ENCODE measurements at regions not wholly inside any gene's neighbourhood (a gene's known extent, or its start where the extent isn't known, plus 50 kb on each side); places are given as distances from the start of the nearest gene placed in this dataset.

DNA sequence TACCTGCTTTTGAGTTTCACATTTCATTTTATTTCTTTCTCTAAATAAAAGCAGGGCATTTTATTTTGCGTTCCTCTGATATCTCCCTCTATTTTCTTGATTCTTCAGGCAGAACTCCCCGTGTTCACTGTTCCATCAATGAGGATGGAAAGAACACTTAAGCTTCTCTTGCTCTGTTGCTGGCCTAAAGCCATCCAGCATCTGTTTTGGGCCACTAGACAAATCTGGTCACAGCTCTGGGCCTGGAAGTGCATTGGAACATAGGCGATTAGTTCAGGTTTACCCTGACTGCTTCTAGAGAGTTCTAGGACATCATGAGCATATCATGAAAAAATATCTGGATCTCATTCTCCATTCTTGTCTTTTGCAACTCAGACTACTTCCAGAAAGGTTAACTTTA is 611.2 kb downstream of the UTRN start:
- intact Hi-C loops (cut with DNase I), result no loop called here
- H3K4me1 ChIP-seq, result no peaks in the 10 kb centered on the region
- no peak for DNase-seq (ENCODE audit: extremely low spot score in 2 of 2)
- H3K4me3 ChIP-seq, result no peak overlapping the region
- H3K27ac ChIP-seq, result no peak overlapping the region
- H3K27me3 ChIP-seq, result no peaks in the 10 kb centered on the region
- no peaks in the 10 kb centered on the region for H3K9me3 ChIP-seq
- no peaks in the 10 kb centered on the region for H3K36me3 ChIP-seq
- TF ChIP-seq, protein P1, sequence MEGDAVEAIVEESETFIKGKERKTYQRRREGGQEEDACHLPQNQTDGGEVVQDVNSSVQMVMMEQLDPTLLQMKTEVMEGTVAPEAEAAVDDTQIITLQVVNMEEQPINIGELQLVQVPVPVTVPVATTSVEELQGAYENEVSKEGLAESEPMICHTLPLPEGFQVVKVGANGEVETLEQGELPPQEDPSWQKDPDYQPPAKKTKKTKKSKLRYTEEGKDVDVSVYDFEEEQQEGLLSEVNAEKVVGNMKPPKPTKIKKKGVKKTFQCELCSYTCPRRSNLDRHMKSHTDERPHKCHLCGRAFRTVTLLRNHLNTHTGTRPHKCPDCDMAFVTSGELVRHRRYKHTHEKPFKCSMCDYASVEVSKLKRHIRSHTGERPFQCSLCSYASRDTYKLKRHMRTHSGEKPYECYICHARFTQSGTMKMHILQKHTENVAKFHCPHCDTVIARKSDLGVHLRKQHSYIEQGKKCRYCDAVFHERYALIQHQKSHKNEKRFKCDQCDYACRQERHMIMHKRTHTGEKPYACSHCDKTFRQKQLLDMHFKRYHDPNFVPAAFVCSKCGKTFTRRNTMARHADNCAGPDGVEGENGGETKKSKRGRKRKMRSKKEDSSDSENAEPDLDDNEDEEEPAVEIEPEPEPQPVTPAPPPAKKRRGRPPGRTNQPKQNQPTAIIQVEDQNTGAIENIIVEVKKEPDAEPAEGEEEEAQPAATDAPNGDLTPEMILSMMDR (IDR thresholded peaks at IDR 0.05), result no peak
- TF ChIP-seq POLR2AphosphoS5 (IDR thresholded peaks at IDR 0.05; ENCODE audit: insufficient read depth in 1 of 2, low read depth in 1 of 2) (no peak), POLR2A (IDR thresholded peaks at IDR 0.05) (no peak)

DNA sequence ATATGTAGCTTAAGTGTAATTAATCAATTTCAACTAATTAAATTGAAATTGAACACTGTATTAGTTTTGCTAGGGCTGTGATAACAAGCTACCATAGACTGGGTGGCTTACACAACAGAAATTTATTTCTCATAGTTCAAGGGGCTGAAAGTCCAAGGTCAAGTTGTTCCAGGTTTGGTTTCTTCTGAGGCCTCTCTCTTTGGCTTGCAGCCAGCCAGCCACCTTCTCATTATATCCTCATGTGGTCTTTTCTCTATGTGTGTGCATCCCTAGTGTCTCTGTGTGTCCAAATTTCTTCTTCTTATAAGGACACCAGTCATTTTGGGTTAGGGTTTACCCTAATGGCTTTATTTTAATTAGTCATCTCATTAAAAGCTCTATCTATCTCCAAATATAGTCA is 611.7 kb downstream of the UTRN start:
- intact Hi-C loops (cut with DNase I), result no loop called here
- no peak for DNase-seq (ENCODE audit: extremely low spot score in 2 of 2)
- TF ChIP-seq, protein P1 (IDR thresholded peaks at IDR 0.05), result no peak
- TF ChIP-seq POLR2A (IDR thresholded peaks at IDR 0.05) (no peak), POLR2AphosphoS5 (IDR thresholded peaks at IDR 0.05; ENCODE audit: insufficient read depth in 1 of 2, low read depth in 1 of 2) (no peak)
- Histone ChIP-seq H3K27ac (no peak overlapping the region), H3K4me3 (no peak overlapping the region), H3K9me3 (no peaks in the 10 kb centered on the region), H3K36me3 (no peaks in the 10 kb centered on the region), H3K4me1 (no peaks in the 10 kb centered on the region), H3K27me3 (no peaks in the 10 kb centered on the region)

DNA sequence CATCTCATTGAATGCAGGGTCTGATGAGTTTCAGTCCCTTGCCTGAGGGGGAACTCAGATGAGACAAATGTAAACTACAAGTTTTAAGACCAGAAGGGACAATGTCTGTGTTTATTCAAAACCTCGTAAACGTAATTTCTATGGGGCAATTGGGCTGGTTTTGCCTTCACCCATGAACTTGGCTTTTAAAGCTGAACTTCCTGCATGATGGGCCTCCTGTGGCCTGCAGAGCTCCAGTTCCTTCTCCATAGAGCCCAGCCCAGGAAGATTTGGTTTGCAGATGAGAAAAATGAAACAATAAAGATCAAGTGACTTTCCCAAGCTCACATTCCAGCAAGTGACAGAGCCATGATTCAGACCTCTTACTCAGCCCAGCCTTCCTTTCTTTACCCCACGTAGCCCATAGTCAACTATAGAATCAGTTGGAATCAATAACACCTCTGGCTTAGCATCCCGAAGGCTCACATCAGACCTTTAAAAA is 612.3 kb downstream of the UTRN start:
- no peak for TF ChIP-seq POLR2A (IDR thresholded peaks at IDR 0.05)
- TF ChIP-seq, protein P1 (IDR thresholded peaks at IDR 0.05), result no peak
- no peak for TF ChIP-seq POLR2AphosphoS5 (IDR thresholded peaks at IDR 0.05; ENCODE audit: insufficient read depth in 1 of 2, low read depth in 1 of 2)
- Histone ChIP-seq H3K4me3 (no peak overlapping the region), H3K36me3 (no peaks in the 10 kb centered on the region), H3K27me3 (no peaks in the 10 kb centered on the region), H3K27ac (no peak overlapping the region), H3K4me1 (no peaks in the 10 kb centered on the region), H3K9me3 (no peaks in the 10 kb centered on the region)
- intact Hi-C loops (cut with DNase I), result no loop called here
- no peak for DNase-seq (ENCODE audit: extremely low spot score in 2 of 2)

DNA sequence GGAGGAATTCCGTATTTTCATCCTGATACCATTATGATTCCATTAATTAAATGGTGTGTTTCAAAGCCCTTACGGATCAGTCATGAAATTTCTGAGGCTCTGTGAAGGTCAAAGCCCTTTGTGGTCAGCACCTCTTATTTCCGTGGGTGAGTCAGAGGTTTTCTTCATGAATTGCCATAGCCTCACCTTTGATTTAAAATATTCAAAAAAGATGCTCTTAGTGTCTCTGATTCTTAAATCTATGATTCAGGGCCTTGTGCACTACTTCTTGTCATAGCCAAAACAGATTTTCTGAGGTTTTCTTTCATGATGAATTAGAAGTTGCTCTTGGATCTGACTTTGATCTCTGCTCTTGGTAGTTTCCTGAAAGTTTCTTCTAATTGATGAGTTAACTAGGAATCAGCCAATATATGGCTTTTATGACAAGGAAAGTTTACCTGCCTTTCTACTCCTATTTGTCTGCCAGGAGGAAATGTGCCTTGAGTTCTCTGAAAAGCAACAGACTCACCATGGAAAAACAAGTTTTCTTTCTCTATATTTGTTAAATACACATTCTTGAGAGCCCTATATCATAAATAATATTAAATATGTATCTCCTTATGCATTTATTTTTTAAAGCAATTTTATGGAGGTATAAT is 613.0 kb downstream of the UTRN start:
- no peaks in the 10 kb centered on the region for H3K27me3 ChIP-seq
- H3K27ac ChIP-seq, result no peak overlapping the region
- H3K9me3 ChIP-seq, result no peaks in the 10 kb centered on the region
- no peaks in the 10 kb centered on the region for H3K36me3 ChIP-seq
- TF ChIP-seq POLR2A (IDR thresholded peaks at IDR 0.05) (no peak), POLR2AphosphoS5 (IDR thresholded peaks at IDR 0.05; ENCODE audit: insufficient read depth in 1 of 2, low read depth in 1 of 2) (no peak)
- TF ChIP-seq, protein P1 (IDR thresholded peaks at IDR 0.05), result no peak
- no peak for DNase-seq (ENCODE audit: extremely low spot score in 2 of 2)
- H3K4me1 ChIP-seq, result no peaks in the 10 kb centered on the region
- intact Hi-C loops (cut with DNase I), result no loop called here
- H3K4me3 ChIP-seq, result no peak overlapping the region

DNA sequence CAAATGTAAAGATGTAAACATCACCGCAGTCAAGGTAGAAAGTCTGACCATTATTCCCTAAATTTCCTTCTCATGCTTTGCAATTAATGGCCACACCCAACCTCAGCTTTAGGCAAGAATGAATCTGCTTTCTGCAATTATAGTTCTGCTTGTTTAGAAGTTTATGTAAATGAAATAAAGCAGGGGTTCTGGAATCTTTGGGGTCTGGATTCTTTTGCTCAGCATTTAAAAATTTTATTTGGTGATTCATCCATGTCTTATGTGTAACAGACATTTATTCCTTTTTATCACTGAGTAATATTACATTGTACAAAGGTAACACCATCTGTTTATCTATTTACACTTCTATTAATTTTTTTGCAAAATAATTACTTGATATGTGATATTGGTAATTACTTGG is 613.6 kb downstream of the UTRN start:
- no peaks in the 10 kb centered on the region for H3K9me3 ChIP-seq
- intact Hi-C loops (cut with DNase I), result no loop called here
- DNase-seq (ENCODE audit: extremely low spot score in 2 of 2), result no peak
- H3K27me3 ChIP-seq, result no peaks in the 10 kb centered on the region
- no peak overlapping the region for H3K4me3 ChIP-seq
- no peak overlapping the region for H3K27ac ChIP-seq
- no peak for TF ChIP-seq POLR2AphosphoS5 (IDR thresholded peaks at IDR 0.05; ENCODE audit: insufficient read depth in 1 of 2, low read depth in 1 of 2)
- no peak for TF ChIP-seq POLR2A (IDR thresholded peaks at IDR 0.05)
- H3K36me3 ChIP-seq, result no peaks in the 10 kb centered on the region
- H3K4me1 ChIP-seq, result no peaks in the 10 kb centered on the region

Measured in vagina (tissue), 2 donors.